GM18519 (cell line): ENCODE measurements at regions not wholly inside any gene's neighbourhood (a gene's known extent, or its start where the extent isn't known, plus 50 kb on each side); places are given as distances from the start of the nearest gene placed in this dataset.
"Not testable (repeated sequence)": the region's sequence is repeated elsewhere in the genome, so short reads cannot be mapped to it uniquely, and the experiment has no call there.

Experiments used
- ATAC-seq: cut with Tn5 transposase; IDR thresholded peaks from one replicate; pipeline ENCODE4 v1.9.1; 2021; ENCODE audit warnings: mild to moderate bottlenecking, moderate library complexity; ENCODE audit not compliant: unreplicated experiment, low FRiP score

- no peak for ATAC-seq
These were observed 349.6 kb upstream of the CLEC14A start for GRCh38 chr14:38605193-38606114.

GRCh38 chr14:38600572-38600971 is 344.7 kb upstream of the CLEC14A start:
- not testable (repeated sequence) for ATAC-seq

- ATAC-seq = no peak
These were observed 337.6 kb upstream of the CLEC14A start for GRCh38 chr14:38593476-38593875.

GRCh38 chr14:38592764-38593442 is 337.0 kb upstream of the CLEC14A start:
- no peak for ATAC-seq

- no peak for ATAC-seq
These were observed 334.0 kb upstream of the CLEC14A start for GRCh38 chr14:38589747-38590350.

- no peak for ATAC-seq
These were observed 327.6 kb upstream of the CLEC14A start for GRCh38 chr14:38583471-38583870.

- no peak for ATAC-seq
These were observed 322.4 kb upstream of the CLEC14A start for GRCh38 chr14:38578278-38578681.

GRCh38 chr14:38567703-38568102 is 311.8 kb upstream of the CLEC14A start:
- ATAC-seq = no peak

- ATAC-seq = no peak
These were observed 305.8 kb upstream of the CLEC14A start for GRCh38 chr14:38561657-38562056.

- no peak for ATAC-seq
These were observed 303.8 kb upstream of the CLEC14A start for GRCh38 chr14:38559711-38560110.

- ATAC-seq = not testable (repeated sequence)
These were observed 301.5 kb upstream of the CLEC14A start for GRCh38 chr14:38557391-38557790.

- no peak for ATAC-seq
These were observed 300.4 kb upstream of the CLEC14A start for GRCh38 chr14:38556252-38556651.

GRCh38 chr14:38554026-38554425 is 298.1 kb upstream of the CLEC14A start:
- ATAC-seq = no peak

- no peak for ATAC-seq
These were observed 297.7 kb upstream of the CLEC14A start for GRCh38 chr14:38553586-38553985.

- no peak for ATAC-seq
These were observed 293.7 kb upstream of the CLEC14A start for GRCh38 chr14:38549564-38549963.

- ATAC-seq = no peak
These were observed 292.1 kb upstream of the CLEC14A start for GRCh38 chr14:38547961-38548490.

- no peak for ATAC-seq
These were observed 291.1 kb upstream of the CLEC14A start for GRCh38 chr14:38546932-38547551.

- ATAC-seq = no peak
These were observed 288.9 kb upstream of the CLEC14A start for GRCh38 chr14:38544776-38545175.

- not testable (repeated sequence) for ATAC-seq
These were observed 288.0 kb upstream of the CLEC14A start for GRCh38 chr14:38543851-38544250.

- ATAC-seq = not testable (repeated sequence)
These were observed 282.2 kb upstream of the CLEC14A start for GRCh38 chr14:38538053-38538452.
